A549 (cell line): ENCODE measurements at regions not wholly inside any gene's neighbourhood (a gene's known extent, or its start where the extent isn't known, plus 50 kb on each side); places are given as distances from the start of the nearest gene placed in this dataset.

Experiments used
- ATAC-seq, 2 experiments: fragments of 200-7000 bp in 1 of 2; fragments of >200 bp in 1 of 2; cut with Nextera tagmentation in 1 of 2; cut with Tn5 transposase in 1 of 2; 3 replicates each; pipeline versions ENCODE4 v1.8.0 to v1.9.1; 2018 to 2020; ENCODE audit warnings: mild to moderate bottlenecking in 1 of 2, moderate library complexity in 1 of 2
- CTCF ChIA-PET: fragments of 300-600 bp; sonication (Branson Sonifier 250); formaldehyde crosslinking; extraction: SDS; loops from one replicate; lab custom pipeline; 2021; ENCODE audit warnings: antibody characterized with exemption, inconsistent platforms; lab: Yijun Ruan, JAX
- POLR2A ChIA-PET: fragments of 350-600 bp; formaldehyde crosslinking; extraction: SDS; loops from one replicate; lab custom pipeline; 2021; ENCODE audit warnings: antibody characterized with exemption, inconsistent platforms; lab: Yijun Ruan, JAX
- DNase-seq, 2 experiments: peaks; one replicate each; pipeline versions ENCODE4 v3.0.0 to v3.0.0-alpha.2; 2011 to 2016; ENCODE audit warnings: low read depth in 1 of 2, low spot score in 1 of 2
- FAIRE-seq: peaks from 2 replicates; lab custom pipeline; 2011; peaks lifted over from hg19 to GRCh38; lab: Jason Lieb, UNC
- H3K27ac ChIP-seq, 2 experiments: fragments of >200 bp; sonication (Bioruptor Twin); formaldehyde crosslinking; 3 replicates each; pipeline ENCODE4 v1.5.1; 2016 to 2017
- H3K4me1 ChIP-seq: fragments of >200 bp; sonication (Bioruptor Twin); formaldehyde crosslinking; 3 replicates; pipeline ENCODE4 v1.6.1; 2016
- H3K4me2 ChIP-seq: fragments of >200 bp; sonication (Bioruptor Twin); formaldehyde crosslinking; 3 replicates; pipeline ENCODE4 v1.6.1; 2016
- H3K4me3 ChIP-seq: fragments of >200 bp; sonication (Bioruptor Twin); formaldehyde crosslinking; 3 replicates; pipeline ENCODE4 v1.5.1; 2016
- H3K9me3 ChIP-seq: fragments of >200 bp; sonication (Bioruptor Twin); formaldehyde crosslinking; 3 replicates; pipeline ENCODE4 v1.6.1; 2016
- BHLHE40 ChIP-seq: IDR thresholded peaks from 2 replicates; pipeline ENCODE4 v1.6.1; 2012; ENCODE audit warnings: low read depth, low read length, inconsistent platforms
- CEBPB ChIP-seq, 2 experiments: fragments of >200 bp in 1 of 2; sonication (Bioruptor Twin) in 1 of 2; formaldehyde crosslinking in 1 of 2; IDR thresholded peaks; 2 replicates each; pipeline ENCODE4 v1.6.1; 2012 to 2016
- EHF ChIP-seq: fragments of 250-450 bp; sonication (Bioruptor Pico); IDR thresholded peaks from 2 replicates; pipeline ENCODE4 v1.5.0; 2020; ENCODE audit warnings: mild to moderate bottlenecking
- EHMT2 ChIP-seq: fragments of 200-600 bp; sonication (generic); IDR thresholded peaks from 2 replicates; pipeline ENCODE4 v1.6.1; 2016; ENCODE audit warnings: antibody characterized with exemption, low read depth, mild to moderate bottlenecking, moderate library complexity
- FOSB ChIP-seq: fragments of 250-450 bp; sonication (Bioruptor Pico); IDR thresholded peaks from 2 replicates; pipeline ENCODE4 v1.5.0; 2020; ENCODE audit warnings: mild to moderate bottlenecking, moderate library complexity
- FOXS1 ChIP-seq: fragments of 250-450 bp; sonication (Bioruptor Pico); IDR thresholded peaks from 2 replicates; pipeline ENCODE4 v1.5.0; 2020; ENCODE audit warnings: mild to moderate bottlenecking, moderate library complexity
- HOXB13 ChIP-seq: fragments of 250-450 bp; sonication (Bioruptor Pico); IDR thresholded peaks from 2 replicates; pipeline ENCODE4 v1.5.0; 2020; ENCODE audit warnings: low read depth, mild to moderate bottlenecking, moderate library complexity
- KDM1A ChIP-seq: fragments of 200-600 bp; sonication (generic); IDR thresholded peaks from 2 replicates; pipeline ENCODE4 v1.6.1; 2016; ENCODE audit warnings: low read depth, mild to moderate bottlenecking
- NPAS2 ChIP-seq: fragments of 250-450 bp; sonication (Bioruptor Pico); IDR thresholded peaks from 2 replicates; pipeline ENCODE4 v1.8.0; 2022; ENCODE audit warnings: mild to moderate bottlenecking, moderate library complexity, borderline replicate concordance
- NR3C1 ChIP-seq: fragments of >200 bp; sonication (Bioruptor Twin); formaldehyde crosslinking; IDR thresholded peaks from 3 replicates; pipeline ENCODE4 v1.6.1; 2017
- PHF8 ChIP-seq: fragments of 200-600 bp; sonication (generic); IDR thresholded peaks from 2 replicates; pipeline ENCODE4 v1.6.1; 2016; ENCODE audit warnings: low read depth, mild to moderate bottlenecking, antibody characterized with exemption, moderate library complexity, borderline replicate concordance
- RARB ChIP-seq: fragments of 250-450 bp; sonication (Bioruptor Pico); IDR thresholded peaks from 2 replicates; pipeline ENCODE4 v1.8.0; 2021; ENCODE audit warnings: mild to moderate bottlenecking, moderate library complexity
- RCOR1 ChIP-seq: fragments of 150-350 bp; IDR thresholded peaks from 2 replicates; pipeline ENCODE4 v1.6.1; 2014; ENCODE audit warnings: antibody characterized with exemption, low read length, low read depth
- SMC3 ChIP-seq: fragments of >200 bp; sonication (Bioruptor Twin); formaldehyde crosslinking; IDR thresholded peaks from 3 replicates; pipeline ENCODE4 v1.6.1; 2018; ENCODE audit warnings: inconsistent platforms
- ZC3H11A ChIP-seq: fragments of 450-650 bp; IDR thresholded peaks from 2 replicates; pipeline ENCODE4 v1.6.1; 2014; ENCODE audit warnings: antibody characterized with exemption, mild to moderate bottlenecking
- ZFP36 ChIP-seq: fragments of 450-650 bp; IDR thresholded peaks from 2 replicates; pipeline ENCODE4 v1.6.1; 2014; ENCODE audit warnings: borderline replicate concordance; ENCODE audit not compliant: partially characterized antibody
- ZSCAN20 ChIP-seq: fragments of 250-450 bp; sonication (Bioruptor Pico); IDR thresholded peaks from 2 replicates; pipeline ENCODE4 v1.8.0; 2022; ENCODE audit warnings: mild to moderate bottlenecking, moderate library complexity
- WGBS: methylation state at CpG from one replicate; pipeline ENCODE4 v1.1.6; 2017; ENCODE audit errors: missing lambda C conversion rate; 5-methylcytosine and 5-hydroxymethylcytosine counted together
- TF ChIP-seq, protein P1 (sequence below): fragments of 250-450 bp; sonication (Bioruptor Pico); IDR thresholded peaks from 2 replicates; pipeline ENCODE4 v1.5.0; 2020; ENCODE audit warnings: low read depth, mild to moderate bottlenecking, moderate library complexity
- TF ChIP-seq, protein P2 (sequence below): IDR thresholded peaks from 2 replicates; pipeline ENCODE4 v1.6.1; 2012
- TF ChIP-seq, protein P3 (sequence below): fragments of >200 bp; sonication (Bioruptor Twin); formaldehyde crosslinking; IDR thresholded peaks from 2 replicates; pipeline ENCODE4 v1.6.1; 2016
- TF ChIP-seq, protein P4 (sequence below): fragments of 200-600 bp; sonication (generic); IDR thresholded peaks from 2 replicates; pipeline ENCODE4 v1.6.1; 2016; ENCODE audit warnings: antibody characterized with exemption, mild to moderate bottlenecking, moderate library complexity

DNA sequence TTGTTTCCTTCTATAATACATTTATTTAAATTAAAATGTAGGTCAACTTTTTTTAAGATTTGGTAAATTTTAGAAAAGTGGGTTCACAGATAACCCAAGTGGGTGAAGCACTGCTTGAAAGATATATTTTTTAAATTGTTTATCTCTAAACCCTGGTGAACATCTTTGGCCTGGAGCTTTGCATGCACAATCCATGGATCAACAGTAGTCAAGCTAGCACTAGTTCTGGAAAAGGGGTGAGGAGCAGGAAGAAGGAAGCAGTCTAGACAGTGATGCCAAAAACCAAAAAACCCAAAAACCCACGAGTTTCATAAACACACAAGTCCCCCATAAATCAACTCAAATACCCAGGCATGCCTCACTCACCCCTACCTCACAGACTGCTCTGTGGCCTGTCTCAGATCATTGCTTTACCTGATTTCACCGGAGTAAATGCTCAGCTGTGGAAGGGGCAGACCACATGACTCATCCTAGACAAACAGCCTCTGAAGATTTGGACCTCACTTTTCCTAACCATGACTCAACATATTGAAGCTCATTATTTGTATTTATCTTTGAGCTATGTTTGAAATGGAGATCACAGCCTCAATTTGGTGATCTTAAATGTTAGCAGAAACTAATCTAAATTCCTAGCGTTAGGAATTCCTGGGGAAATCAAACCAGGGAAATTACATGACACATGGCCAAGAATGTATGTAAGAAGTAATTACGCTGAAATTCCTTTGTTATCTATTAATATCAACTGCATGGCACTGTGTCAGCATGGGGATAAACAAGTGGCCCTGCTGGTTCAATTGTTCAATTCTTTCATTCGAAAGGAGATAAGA is 149.6 kb downstream of the ZNF608 start (continued):
- TF ChIP-seq, protein P1, sequence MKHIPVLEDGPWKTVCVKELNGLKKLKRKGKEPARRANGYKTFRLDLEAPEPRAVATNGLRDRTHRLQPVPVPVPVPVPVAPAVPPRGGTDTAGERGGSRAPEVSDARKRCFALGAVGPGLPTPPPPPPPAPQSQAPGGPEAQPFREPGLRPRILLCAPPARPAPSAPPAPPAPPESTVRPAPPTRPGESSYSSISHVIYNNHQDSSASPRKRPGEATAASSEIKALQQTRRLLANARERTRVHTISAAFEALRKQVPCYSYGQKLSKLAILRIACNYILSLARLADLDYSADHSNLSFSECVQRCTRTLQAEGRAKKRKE (CRISPR knock-in tag): peak; percentile 51; the same call in 1 of the 2 replicates
- TF ChIP-seq EHMT2 (no peak), BHLHE40 (no peak), HOXB13 (CRISPR knock-in tag) (0 out of 2 replicates have a peak, but pooled peaks have one; percentile 37), PHF8 (no peak), CEBPB (IDR thresholded peaks at IDR 0.05) (peak; percentile 20 to 72; a peak in 2 of 4 replicates), FOXS1 (CRISPR knock-in tag) (peak; percentile 28; the same call in 1 of the 2 replicates), FOSB (no peak; the same call in 1 of the 2 replicates), ZC3H11A (no peak)
- TF ChIP-seq, protein P2, sequence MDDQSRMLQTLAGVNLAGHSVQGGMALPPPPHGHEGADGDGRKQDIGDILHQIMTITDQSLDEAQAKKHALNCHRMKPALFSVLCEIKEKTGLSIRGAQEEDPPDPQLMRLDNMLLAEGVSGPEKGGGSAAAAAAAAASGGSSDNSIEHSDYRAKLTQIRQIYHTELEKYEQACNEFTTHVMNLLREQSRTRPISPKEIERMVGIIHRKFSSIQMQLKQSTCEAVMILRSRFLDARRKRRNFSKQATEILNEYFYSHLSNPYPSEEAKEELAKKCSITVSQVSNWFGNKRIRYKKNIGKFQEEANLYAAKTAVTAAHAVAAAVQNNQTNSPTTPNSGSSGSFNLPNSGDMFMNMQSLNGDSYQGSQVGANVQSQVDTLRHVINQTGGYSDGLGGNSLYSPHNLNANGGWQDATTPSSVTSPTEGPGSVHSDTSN: peak; percentile 70
- TF ChIP-seq, protein P3, sequence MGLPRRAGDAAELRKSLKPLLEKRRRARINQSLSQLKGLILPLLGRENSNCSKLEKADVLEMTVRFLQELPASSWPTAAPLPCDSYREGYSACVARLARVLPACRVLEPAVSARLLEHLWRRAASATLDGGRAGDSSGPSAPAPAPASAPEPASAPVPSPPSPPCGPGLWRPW: no peak

DNA sequence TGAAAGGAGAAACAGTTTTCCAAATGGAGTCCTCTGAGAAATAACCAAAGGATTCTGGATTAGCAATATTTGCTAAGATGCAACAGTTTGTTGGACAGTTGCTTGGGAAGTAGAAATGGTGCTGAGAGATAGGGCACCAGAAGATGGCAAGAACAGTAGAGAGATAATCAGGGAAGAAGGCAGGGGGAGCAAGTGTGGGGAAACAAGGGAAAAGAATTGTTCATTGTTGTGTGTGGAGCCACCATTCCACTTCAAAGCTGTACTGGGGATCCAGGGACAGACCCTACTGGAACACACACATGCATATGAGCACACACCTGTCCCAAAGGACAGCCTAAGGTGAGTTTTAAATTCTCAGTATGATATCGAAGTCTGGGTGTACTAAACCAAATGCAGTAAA is 152.5 kb downstream of the ZNF608 start:
- FAIRE-seq: no peak
- H3K4me2 ChIP-seq: no peak overlapping the region
- no peak for ATAC-seq
- H3K4me1 ChIP-seq: peaks cover 30% of the 10 kb centered on the region
- POLR2A ChIA-PET: no interaction called here
- no peak for DNase-seq
- no peaks in the 10 kb centered on the region for H3K9me3 ChIP-seq
- TF ChIP-seq RCOR1 (no peak), ZC3H11A (no peak), CEBPB (IDR thresholded peaks at IDR 0.05) (no peak), SMC3 (no peak), KDM1A (no peak), ZSCAN20 (no peak), NR3C1 (no peak), RARB (CRISPR knock-in tag) (no peak), EHF (CRISPR knock-in tag) (no peak), ZFP36 (no peak), NPAS2 (no peak), PHF8 (no peak)
- TF ChIP-seq, protein P3: no peak
- TF ChIP-seq, protein P4, sequence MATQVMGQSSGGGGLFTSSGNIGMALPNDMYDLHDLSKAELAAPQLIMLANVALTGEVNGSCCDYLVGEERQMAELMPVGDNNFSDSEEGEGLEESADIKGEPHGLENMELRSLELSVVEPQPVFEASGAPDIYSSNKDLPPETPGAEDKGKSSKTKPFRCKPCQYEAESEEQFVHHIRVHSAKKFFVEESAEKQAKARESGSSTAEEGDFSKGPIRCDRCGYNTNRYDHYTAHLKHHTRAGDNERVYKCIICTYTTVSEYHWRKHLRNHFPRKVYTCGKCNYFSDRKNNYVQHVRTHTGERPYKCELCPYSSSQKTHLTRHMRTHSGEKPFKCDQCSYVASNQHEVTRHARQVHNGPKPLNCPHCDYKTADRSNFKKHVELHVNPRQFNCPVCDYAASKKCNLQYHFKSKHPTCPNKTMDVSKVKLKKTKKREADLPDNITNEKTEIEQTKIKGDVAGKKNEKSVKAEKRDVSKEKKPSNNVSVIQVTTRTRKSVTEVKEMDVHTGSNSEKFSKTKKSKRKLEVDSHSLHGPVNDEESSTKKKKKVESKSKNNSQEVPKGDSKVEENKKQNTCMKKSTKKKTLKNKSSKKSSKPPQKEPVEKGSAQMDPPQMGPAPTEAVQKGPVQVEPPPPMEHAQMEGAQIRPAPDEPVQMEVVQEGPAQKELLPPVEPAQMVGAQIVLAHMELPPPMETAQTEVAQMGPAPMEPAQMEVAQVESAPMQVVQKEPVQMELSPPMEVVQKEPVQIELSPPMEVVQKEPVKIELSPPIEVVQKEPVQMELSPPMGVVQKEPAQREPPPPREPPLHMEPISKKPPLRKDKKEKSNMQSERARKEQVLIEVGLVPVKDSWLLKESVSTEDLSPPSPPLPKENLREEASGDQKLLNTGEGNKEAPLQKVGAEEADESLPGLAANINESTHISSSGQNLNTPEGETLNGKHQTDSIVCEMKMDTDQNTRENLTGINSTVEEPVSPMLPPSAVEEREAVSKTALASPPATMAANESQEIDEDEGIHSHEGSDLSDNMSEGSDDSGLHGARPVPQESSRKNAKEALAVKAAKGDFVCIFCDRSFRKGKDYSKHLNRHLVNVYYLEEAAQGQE: no peak
- H3K4me3 ChIP-seq: no peak overlapping the region
- WGBS: 100% methylated on average over 1 of the region's 1 CpG
- peak overlapping the region; percentile 4 to 25; a peak in 1 of 6 replicates for H3K27ac ChIP-seq
- CTCF ChIA-PET: no interaction called here
